Astrocyte (in vitro differentiated cells and primary cell): ENCODE measurements at regions not wholly inside any gene's neighbourhood (a gene's known extent, or its start where the extent isn't known, plus 50 kb on each side); places are given as distances from the start of the nearest gene placed in this dataset.

Experiments
- EZH2 ChIP-seq: IDR thresholded peaks from 2 replicates; pipeline ENCODE4 v1.6.1; 2012; ENCODE audit warnings: mild to moderate bottlenecking, low read length, inconsistent platforms; ENCODE audit not compliant: insufficient read depth
- TF ChIP-seq, protein P1 (sequence below): IDR thresholded peaks from 2 replicates; pipeline ENCODE4 v1.5.1; 2011; ENCODE audit warnings: low read depth, mild to moderate bottlenecking, inconsistent platforms, low read length, moderate library complexity; ENCODE audit not compliant: insufficient read depth

DNA sequence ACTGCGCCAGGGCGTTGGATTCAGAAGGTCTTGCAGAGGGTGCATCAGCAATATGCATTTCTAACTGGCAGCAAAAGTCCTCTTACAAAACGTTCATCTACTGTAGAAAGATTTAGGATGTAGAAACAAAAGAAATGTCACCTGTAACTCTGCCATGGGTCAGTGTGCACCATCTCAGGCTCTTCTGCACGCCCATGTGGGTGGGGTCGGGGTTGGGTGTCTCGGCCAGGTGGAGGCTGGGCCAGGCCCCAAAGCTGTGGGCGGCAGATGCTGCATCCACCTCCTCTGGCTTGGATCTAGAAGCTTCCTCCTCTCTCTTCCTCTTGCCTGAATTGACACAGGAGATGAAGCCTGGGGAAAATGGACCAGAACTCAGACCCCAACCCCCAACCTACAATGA lies 111.3 kb upstream of the PPP2R2D start:
- TF ChIP-seq, protein P1, sequence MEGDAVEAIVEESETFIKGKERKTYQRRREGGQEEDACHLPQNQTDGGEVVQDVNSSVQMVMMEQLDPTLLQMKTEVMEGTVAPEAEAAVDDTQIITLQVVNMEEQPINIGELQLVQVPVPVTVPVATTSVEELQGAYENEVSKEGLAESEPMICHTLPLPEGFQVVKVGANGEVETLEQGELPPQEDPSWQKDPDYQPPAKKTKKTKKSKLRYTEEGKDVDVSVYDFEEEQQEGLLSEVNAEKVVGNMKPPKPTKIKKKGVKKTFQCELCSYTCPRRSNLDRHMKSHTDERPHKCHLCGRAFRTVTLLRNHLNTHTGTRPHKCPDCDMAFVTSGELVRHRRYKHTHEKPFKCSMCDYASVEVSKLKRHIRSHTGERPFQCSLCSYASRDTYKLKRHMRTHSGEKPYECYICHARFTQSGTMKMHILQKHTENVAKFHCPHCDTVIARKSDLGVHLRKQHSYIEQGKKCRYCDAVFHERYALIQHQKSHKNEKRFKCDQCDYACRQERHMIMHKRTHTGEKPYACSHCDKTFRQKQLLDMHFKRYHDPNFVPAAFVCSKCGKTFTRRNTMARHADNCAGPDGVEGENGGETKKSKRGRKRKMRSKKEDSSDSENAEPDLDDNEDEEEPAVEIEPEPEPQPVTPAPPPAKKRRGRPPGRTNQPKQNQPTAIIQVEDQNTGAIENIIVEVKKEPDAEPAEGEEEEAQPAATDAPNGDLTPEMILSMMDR, result no peak
- no peak for TF ChIP-seq EZH2
